Trophoblast cell (in vitro differentiated cells and primary cell): ENCODE measurements at regions not wholly inside any gene's neighbourhood (a gene's known extent, or its start where the extent isn't known, plus 50 kb on each side); places are given as distances from the start of the nearest gene placed in this dataset.

Source experiments
- DNase-seq, 2 donors: peaks; one replicate each; pipeline ENCODE4 v3.0.0-alpha.2; 2016
- H2AFZ ChIP-seq: 2 replicates; pipeline ENCODE4 v1.6.1; 2013; ENCODE audit warnings: low read length, moderate library complexity, mild to moderate bottlenecking; ENCODE audit not compliant: insufficient read depth, poor library complexity
- H2AK5ac ChIP-seq: 2 replicates; pipeline ENCODE4 v1.6.1; 2013; ENCODE audit warnings: mild to moderate bottlenecking, low read length
- H2BK120ac ChIP-seq: 2 replicates; pipeline ENCODE4 v1.6.1; 2013; ENCODE audit warnings: low read length, mild to moderate bottlenecking, moderate library complexity; ENCODE audit not compliant: insufficient read depth, poor library complexity
- H2BK12ac ChIP-seq: 2 replicates; pipeline ENCODE4 v1.6.1; 2013; ENCODE audit warnings: mild to moderate bottlenecking, low read length, moderate library complexity
- H2BK5ac ChIP-seq: 2 replicates; pipeline ENCODE4 v1.6.1; 2013; ENCODE audit warnings: low read length, low read depth, moderate library complexity, mild to moderate bottlenecking; ENCODE audit not compliant: poor library complexity
- H3K14ac ChIP-seq: 2 replicates; pipeline ENCODE4 v1.6.1; 2013; ENCODE audit warnings: mild to moderate bottlenecking, low read length
- H3K18ac ChIP-seq: 2 replicates; pipeline ENCODE4 v1.6.1; 2013; ENCODE audit warnings: mild to moderate bottlenecking, low read length
- H3K23ac ChIP-seq: 2 replicates; pipeline ENCODE4 v1.6.1; 2013; ENCODE audit warnings: low read length
- H3K27ac ChIP-seq: 2 replicates; pipeline ENCODE4 v1.5.1; 2013; ENCODE audit warnings: low read depth, mild to moderate bottlenecking, inconsistent platforms, low read length, moderate library complexity
- H3K27me3 ChIP-seq: 2 replicates; pipeline ENCODE4 v1.6.1; 2013; ENCODE audit warnings: inconsistent platforms, mild to moderate bottlenecking, low read length, moderate library complexity; ENCODE audit not compliant: insufficient read depth
- H3K36me3 ChIP-seq, 2 experiments: 1 replicate in 1 of 2; 2 replicates in 1 of 2; pipeline ENCODE4 v1.6.1; 2013; ENCODE audit warnings: low read length in 2 of 2, mild to moderate bottlenecking in 2 of 2, moderate library complexity in 1 of 2; ENCODE audit not compliant: insufficient read depth in 2 of 2, control insufficient read depth in 1 of 2
- H3K4ac ChIP-seq: 2 replicates; pipeline ENCODE4 v1.6.1; 2013; ENCODE audit warnings: low read depth, mild to moderate bottlenecking, low read length, moderate library complexity
- H3K4me1 ChIP-seq, 2 experiments: 1 replicate in 1 of 2; 2 replicates in 1 of 2; pipeline ENCODE4 v1.6.1; 2013; ENCODE audit warnings: low read length in 2 of 2, mild to moderate bottlenecking in 2 of 2, moderate library complexity in 1 of 2; ENCODE audit not compliant: insufficient read depth in 2 of 2, control insufficient read depth in 1 of 2
- H3K4me2 ChIP-seq: 2 replicates; pipeline ENCODE4 v1.6.1; 2013; ENCODE audit warnings: inconsistent platforms, mild to moderate bottlenecking, low read length, moderate library complexity
- H3K4me3 ChIP-seq: 2 replicates; pipeline ENCODE4 v1.5.1; 2013; ENCODE audit warnings: mild to moderate bottlenecking, low read depth, low read length, inconsistent platforms
- H3K79me1 ChIP-seq: one replicate; pipeline ENCODE4 v1.6.1; 2013; ENCODE audit warnings: low read length
- H3K79me2 ChIP-seq: 2 replicates; pipeline ENCODE4 v1.6.1; 2013; ENCODE audit warnings: low read length, mild to moderate bottlenecking; ENCODE audit not compliant: control insufficient read depth, insufficient read depth, poor library complexity
- H3K9ac ChIP-seq: 2 replicates; pipeline ENCODE4 v1.6.1; 2013; ENCODE audit warnings: mild to moderate bottlenecking, low read length
- H3K9me3 ChIP-seq: 2 replicates; pipeline ENCODE4 v1.6.1; 2013; ENCODE audit warnings: low read depth, mild to moderate bottlenecking, control low read depth, inconsistent platforms, low read length; ENCODE audit not compliant: insufficient read depth
- H4K12ac ChIP-seq: 2 replicates; pipeline ENCODE4 v1.6.1; 2013; ENCODE audit warnings: low read depth, mild to moderate bottlenecking, low read length, moderate library complexity
- H4K8ac ChIP-seq: 2 replicates; pipeline ENCODE4 v1.6.1; 2013; ENCODE audit warnings: low read depth, mild to moderate bottlenecking, low read length, moderate library complexity
- H4K91ac ChIP-seq: one replicate; pipeline ENCODE4 v1.6.1; 2013; ENCODE audit warnings: low read depth, mild to moderate bottlenecking, low read length, moderate library complexity
- WGBS: extraction: QIAGEN DNeasy Blood & Tissue Kit; methylation state at CpG from one replicate; pipeline ENCODE4 v1.1.7; 2013; ENCODE audit warnings: missing lambda C conversion rate; ENCODE audit not compliant: insufficient read length, insufficient coverage; ENCODE audit errors: extremely low coverage; 5-methylcytosine and 5-hydroxymethylcytosine counted together

DNA sequence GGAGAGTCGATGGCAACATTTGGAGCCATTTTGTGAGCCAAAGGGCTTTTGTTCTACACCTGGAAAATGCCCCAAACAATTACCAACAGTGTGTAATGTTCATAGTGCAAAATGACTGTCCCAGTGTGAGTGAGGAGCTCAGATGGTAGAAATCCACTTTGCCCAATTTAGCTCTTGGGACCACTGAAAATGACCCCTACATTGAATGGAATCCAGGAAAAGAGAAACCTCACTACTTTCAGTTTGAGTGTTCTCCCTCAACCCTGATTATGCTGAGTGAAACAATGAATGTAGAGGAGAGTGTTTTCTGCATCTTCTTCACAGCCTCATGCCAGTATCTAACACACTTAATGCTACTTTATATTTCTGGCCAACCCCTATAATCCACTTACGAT is 84.9 kb upstream of the NRN1 start:
- no peak overlapping the region for H3K9ac ChIP-seq
- no peak overlapping the region for H2AFZ ChIP-seq
- no peak overlapping the region for H4K12ac ChIP-seq
- no peak overlapping the region for H4K91ac ChIP-seq
- no peaks in the 10 kb centered on the region for H3K9me3 ChIP-seq
- no peak overlapping the region for H2BK5ac ChIP-seq
- no peak overlapping the region for H3K14ac ChIP-seq
- H3K79me2 ChIP-seq, result no peaks in the 10 kb centered on the region
- no peak overlapping the region for H3K4ac ChIP-seq
- no peak overlapping the region for H3K27ac ChIP-seq
- no peak for DNase-seq
- H3K4me3 ChIP-seq, result no peak overlapping the region
- no peak overlapping the region for H2BK12ac ChIP-seq
- H3K79me1 ChIP-seq, result no peaks in the 10 kb centered on the region
- no peak overlapping the region for H3K4me2 ChIP-seq
- no peak overlapping the region for H2AK5ac ChIP-seq
- WGBS, result no CpG with 5 or more reads among the region's 2 CpGs
- H3K18ac ChIP-seq, result no peak overlapping the region
- H3K36me3 ChIP-seq, result no peaks in the 10 kb centered on the region
- no peak overlapping the region for H2BK120ac ChIP-seq
- no peaks in the 10 kb centered on the region for H3K4me1 ChIP-seq
- H4K8ac ChIP-seq, result no peak overlapping the region
- H3K27me3 ChIP-seq, result no peaks in the 10 kb centered on the region
- H3K23ac ChIP-seq, result no peak overlapping the region

DNA sequence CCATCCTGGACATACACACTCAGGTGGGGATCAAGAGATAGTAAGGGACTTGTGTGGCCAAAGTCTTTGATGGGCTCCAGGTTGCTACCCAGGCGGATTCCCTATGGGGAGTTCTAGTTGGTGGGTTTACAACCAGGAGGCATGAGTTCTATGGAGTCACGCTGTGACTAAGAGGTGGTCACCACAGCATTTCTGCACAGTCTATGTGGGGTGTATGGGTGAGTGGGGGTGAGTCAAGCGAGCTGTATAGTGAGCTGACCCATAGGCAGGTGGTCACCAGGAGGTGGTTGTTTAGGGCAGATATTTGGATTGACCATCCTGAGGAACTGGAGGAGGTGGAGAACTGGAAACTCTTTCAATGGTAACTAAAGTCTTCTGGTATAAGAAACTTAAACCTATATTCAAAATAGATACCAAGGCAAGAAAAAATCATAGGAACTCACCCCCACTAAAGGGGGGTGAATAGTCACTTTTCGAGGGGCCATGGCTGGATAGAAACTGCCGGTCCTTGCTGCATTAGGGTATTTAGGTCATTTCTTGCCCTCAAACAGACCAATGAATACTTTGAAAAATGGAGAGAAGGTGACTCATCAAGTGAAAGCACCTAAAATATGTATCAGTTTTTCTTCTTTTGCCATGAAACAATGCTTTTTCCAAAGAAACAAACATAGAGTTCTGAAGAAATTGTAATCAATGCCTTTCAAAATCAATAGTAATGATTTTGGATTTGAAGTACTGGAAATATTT is 84.3 kb upstream of the NRN1 start:
- no peak overlapping the region for H2BK12ac ChIP-seq
- H3K4ac ChIP-seq, result no peak overlapping the region
- no peaks in the 10 kb centered on the region for H3K27me3 ChIP-seq
- WGBS, result no CpG with 5 or more reads among the region's 5 CpGs
- H3K36me3 ChIP-seq, result no peaks in the 10 kb centered on the region
- H3K9ac ChIP-seq, result peak overlapping the region; percentile 48
- no peak overlapping the region for H3K23ac ChIP-seq
- H3K79me2 ChIP-seq, result no peaks in the 10 kb centered on the region
- no peaks in the 10 kb centered on the region for H3K9me3 ChIP-seq
- no peak overlapping the region for H2AK5ac ChIP-seq
- no peak overlapping the region for H2BK5ac ChIP-seq
- H3K27ac ChIP-seq, result no peak overlapping the region
- H3K14ac ChIP-seq, result no peak overlapping the region
- H4K8ac ChIP-seq, result no peak overlapping the region
- DNase-seq, result no peak
- H4K91ac ChIP-seq, result no peak overlapping the region
- no peak overlapping the region for H4K12ac ChIP-seq
- no peak overlapping the region for H3K4me2 ChIP-seq
- no peak overlapping the region for H2AFZ ChIP-seq
- H3K4me1 ChIP-seq, result no peaks in the 10 kb centered on the region
- H3K4me3 ChIP-seq, result no peak overlapping the region
- H3K79me1 ChIP-seq, result no peaks in the 10 kb centered on the region
- no peak overlapping the region for H2BK120ac ChIP-seq
- no peak overlapping the region for H3K18ac ChIP-seq

- Histone ChIP-seq H2BK12ac (no peak overlapping the region), H3K4me1 (no peaks in the 10 kb centered on the region), H3K27ac (no peak overlapping the region), H4K12ac (no peak overlapping the region), H3K4me3 (no peak overlapping the region), H3K14ac (no peak overlapping the region), H3K4ac (no peak overlapping the region), H2AK5ac (no peak overlapping the region), H2BK120ac (no peak overlapping the region), H3K36me3 (no peaks in the 10 kb centered on the region), H3K23ac (no peak overlapping the region), H2BK5ac (no peak overlapping the region), H3K4me2 (no peak overlapping the region), H3K79me2 (no peaks in the 10 kb centered on the region), H3K27me3 (no peaks in the 10 kb centered on the region), H2AFZ (no peak overlapping the region), H3K18ac (no peak overlapping the region), H3K9me3 (no peaks in the 10 kb centered on the region), H3K9ac (no peak overlapping the region), H3K79me1 (no peaks in the 10 kb centered on the region), H4K91ac (no peak overlapping the region), H4K8ac (no peak overlapping the region)
- DNase-seq, result peak in 1 of 2 donors; percentile 18
- no CpG with 5 or more reads among the region's 4 CpGs for WGBS
Measured at GRCh38 chr6:6085928-6086668, 79.4 kb upstream of the NRN1 start.

GRCh38 chr6:6080975-6081374 is 74.2 kb upstream of the NRN1 start:
- H3K4ac ChIP-seq, result no peak overlapping the region
- no peak overlapping the region for H3K27ac ChIP-seq
- H2BK120ac ChIP-seq, result no peak overlapping the region
- H3K14ac ChIP-seq, result no peak overlapping the region
- H4K12ac ChIP-seq, result no peak overlapping the region
- no CpG with 5 or more reads among the region's 4 CpGs for WGBS
- no peaks in the 10 kb centered on the region for H3K4me1 ChIP-seq
- H3K9ac ChIP-seq, result no peak overlapping the region
- no peak overlapping the region for H2BK5ac ChIP-seq
- no peaks in the 10 kb centered on the region for H3K79me1 ChIP-seq
- H3K18ac ChIP-seq, result no peak overlapping the region
- H3K79me2 ChIP-seq, result no peaks in the 10 kb centered on the region
- H2BK12ac ChIP-seq, result no peak overlapping the region
- no peak overlapping the region for H3K4me3 ChIP-seq
- H3K9me3 ChIP-seq, result no peaks in the 10 kb centered on the region
- H3K23ac ChIP-seq, result no peak overlapping the region
- DNase-seq, result no peak
- no peak overlapping the region for H2AFZ ChIP-seq
- no peaks in the 10 kb centered on the region for H3K36me3 ChIP-seq
- H4K91ac ChIP-seq, result no peak overlapping the region
- H3K4me2 ChIP-seq, result no peak overlapping the region
- no peaks in the 10 kb centered on the region for H3K27me3 ChIP-seq
- no peak overlapping the region for H4K8ac ChIP-seq
- H2AK5ac ChIP-seq, result no peak overlapping the region
